NCI-H2107 treated with DMSO at 0.1 percent for 48 hours (cell line): ENCODE measurements at regions not wholly inside any gene's neighbourhood (a gene's known extent, or its start where the extent isn't known, plus 50 kb on each side); places are given as distances from the start of the nearest gene placed in this dataset.

Experiments
- DNase-seq: peaks from one replicate; lab custom pipeline; 2025; ENCODE audit not compliant: unreplicated experiment; lab: John Stamatoyannopoulos, UW

DNA sequence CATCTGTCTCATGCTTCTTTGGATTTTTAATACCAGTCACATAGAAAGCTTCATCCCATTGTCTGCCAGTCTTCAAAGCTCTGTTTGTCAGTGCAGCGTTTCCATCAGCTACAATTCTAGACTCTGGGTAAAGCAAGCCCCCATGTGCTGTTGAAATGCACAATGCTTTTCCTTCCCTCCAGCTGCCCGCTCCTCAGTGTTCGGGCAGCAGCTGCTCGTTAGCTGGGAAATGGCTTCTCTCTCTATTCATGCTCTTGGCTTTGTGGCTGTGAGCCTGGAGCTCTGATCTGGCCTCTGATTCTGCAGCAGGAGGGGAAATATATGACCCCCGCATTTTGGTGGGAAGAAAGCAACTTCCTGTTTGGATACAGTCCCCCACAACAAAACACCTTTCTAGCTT lies 213.0 kb upstream of the CDYL start:
- peak; percentile 6 for DNase-seq

DNA sequence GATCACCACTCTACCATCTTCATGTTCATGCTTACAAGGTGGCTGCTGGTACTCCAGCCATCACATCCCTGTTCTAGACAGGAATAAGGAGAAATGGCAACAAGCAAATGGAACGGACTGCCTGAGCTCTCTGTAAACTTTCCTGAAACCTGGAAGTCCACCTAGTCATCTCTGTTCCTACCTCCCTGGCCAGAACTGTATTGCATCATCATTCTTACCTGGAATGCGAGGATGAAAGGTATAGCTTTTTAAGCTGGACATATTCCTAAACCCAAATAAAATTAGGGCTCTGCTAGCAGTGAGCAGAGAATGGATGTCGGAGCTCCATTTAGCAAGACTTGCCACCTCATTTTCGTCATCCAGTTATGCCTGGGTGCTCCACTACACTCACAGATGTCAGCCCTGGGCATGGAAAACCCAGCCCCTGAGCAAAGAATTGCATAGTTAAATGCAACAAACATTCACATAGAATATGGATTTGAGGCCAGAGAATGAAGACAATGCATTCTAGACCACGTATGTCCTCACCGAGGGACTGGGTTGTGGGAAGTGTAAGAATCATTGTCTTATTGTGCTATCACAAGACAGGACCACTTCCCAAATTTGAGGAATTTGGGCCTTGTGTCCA lies 214.3 kb upstream of the CDYL start:
- no peak for DNase-seq

DNA sequence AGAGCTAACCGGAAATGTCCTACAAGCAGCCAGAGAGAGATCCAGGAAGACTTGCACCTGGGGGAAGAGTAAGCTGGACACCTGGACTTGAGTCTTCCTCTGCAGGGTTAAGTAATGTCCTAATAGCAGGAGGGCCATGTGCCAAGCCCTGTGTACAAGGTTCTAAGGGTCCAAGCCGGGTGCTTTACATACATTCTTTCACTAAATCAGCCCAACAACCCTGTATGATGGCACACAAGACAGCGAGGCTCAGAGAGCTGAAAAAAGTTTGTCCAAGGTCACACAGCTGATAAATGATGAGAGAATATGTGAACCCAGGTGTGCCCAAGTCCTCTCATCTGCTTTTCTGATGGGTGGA lies 215.1 kb upstream of the CDYL start:
- no peak for DNase-seq

DNA sequence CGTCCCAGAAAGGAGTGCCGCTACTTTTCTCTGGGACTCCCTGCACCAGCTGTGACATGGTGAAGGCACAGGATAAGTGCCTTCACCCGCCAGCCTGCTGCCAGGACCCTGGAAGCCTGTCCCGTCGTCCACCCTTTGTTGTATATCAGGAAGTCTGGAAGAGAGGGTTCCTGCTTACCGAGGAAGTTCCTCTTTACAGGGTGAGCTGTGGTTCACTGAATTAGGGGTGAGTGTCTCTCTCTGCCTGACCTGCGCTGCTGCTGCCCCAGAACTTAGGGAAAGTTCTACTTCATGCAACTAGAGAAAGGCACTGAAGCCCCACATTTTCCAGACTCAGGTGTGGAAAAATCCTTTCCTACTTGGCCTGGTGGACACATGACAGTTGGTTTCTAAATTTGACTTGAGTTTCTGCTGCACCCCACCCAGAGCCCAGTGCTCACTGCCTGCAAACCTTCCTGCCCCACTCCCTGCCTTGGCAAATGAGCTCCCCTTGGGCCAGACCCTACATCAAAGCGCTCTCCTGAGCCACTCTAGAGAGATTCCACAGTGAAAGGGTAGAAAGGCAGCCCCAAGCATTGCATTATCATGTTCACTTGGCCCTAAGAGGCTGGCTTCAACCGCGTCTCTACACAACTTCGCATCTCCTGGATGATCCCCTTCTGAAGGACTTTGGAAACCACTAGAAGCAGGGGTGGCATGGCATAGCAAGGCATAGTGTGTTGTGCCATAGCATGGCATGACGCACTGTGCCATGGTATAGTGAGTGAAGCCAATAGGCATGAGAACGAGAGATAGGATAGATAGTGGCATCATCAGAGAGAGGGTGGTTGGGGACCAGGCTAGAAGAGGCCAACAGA lies 215.8 kb upstream of the CDYL start:
- DNase-seq: no peak

DNA sequence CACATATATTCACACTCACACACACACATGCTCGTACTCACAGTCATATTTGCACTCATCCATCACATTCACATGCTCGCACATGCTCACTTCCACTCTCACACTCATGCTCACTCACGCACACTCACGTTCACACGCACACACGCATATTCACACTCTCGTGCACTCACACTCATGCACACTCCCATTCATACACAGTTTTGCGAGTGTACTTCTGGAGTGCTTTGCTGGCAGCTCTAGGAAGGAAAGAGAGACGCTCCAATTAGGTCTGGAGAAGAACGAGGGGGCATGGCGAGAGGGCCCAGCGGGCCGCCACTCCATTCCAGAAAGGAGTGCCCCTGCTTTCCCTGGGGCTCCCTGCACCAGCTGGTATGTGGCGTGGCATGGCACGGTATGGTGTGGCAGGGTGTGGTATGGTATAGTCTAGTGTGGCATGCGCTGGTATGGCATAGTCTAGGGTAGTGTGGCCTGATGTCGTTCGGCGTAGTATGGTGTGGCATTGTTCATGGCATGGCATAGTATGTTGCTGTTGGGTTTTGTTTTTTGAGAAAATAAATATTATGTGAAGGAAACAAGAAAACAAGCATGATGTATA lies 216.8 kb upstream of the CDYL start:
- DNase-seq: no peak

DNA sequence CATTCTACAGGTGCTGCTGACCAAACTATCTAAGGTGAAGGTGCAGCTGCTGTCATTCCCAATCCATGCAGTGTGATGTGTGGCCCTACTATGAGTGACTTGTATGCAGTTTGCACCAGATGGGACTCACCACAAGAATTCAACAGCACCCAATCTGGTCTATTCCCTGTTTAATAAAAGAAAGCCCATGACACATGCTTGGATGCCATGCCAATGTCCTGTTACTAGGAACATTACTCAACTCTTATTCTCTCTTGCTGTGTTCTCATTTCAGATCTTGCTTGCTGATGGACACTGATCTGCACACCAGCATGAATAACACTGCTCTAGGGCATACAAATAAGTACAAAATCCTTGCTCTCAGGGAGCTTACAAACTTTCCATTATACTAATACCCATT lies 221.6 kb upstream of the CDYL start:
- DNase-seq: no peak

DNA sequence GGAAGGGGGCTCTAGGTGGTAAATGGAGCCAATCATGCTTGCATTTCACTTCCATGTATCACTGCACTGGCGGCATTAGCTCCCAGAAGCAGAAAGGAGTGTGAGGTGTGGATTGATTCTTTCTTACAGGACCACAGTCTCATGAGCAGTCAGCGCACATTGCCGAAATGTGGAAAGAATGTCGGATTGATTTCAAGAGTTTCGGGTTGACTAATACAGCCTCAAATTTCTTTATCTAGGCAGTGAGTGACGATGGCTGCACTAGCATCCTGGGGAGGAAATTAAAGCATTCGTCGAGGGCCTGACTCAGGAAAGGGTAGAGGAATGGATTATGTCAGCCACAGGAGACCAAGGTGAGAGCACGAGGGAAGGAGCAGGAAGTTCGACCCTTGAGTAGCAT lies 222.8 kb upstream of the CDYL start:
- DNase-seq: no peak

DNA sequence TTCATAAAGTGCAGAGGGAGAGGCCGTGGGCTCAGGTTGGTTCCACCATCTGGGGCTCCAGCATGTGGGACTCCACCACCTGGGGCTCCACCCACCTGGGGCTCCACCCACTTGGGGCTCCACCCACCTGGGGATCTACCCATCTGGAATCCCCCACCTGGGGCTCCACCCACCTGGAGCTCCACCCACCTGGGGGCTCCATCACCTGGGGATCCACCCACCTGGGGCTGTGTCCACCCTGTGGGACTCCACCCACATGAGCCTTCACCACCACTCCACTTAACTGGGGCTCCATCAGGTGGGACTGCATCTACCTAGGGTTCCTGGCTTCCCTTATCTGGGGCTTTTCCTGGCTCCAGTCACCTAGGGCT lies 226.0 kb upstream of the CDYL start:
- no peak for DNase-seq

DNA sequence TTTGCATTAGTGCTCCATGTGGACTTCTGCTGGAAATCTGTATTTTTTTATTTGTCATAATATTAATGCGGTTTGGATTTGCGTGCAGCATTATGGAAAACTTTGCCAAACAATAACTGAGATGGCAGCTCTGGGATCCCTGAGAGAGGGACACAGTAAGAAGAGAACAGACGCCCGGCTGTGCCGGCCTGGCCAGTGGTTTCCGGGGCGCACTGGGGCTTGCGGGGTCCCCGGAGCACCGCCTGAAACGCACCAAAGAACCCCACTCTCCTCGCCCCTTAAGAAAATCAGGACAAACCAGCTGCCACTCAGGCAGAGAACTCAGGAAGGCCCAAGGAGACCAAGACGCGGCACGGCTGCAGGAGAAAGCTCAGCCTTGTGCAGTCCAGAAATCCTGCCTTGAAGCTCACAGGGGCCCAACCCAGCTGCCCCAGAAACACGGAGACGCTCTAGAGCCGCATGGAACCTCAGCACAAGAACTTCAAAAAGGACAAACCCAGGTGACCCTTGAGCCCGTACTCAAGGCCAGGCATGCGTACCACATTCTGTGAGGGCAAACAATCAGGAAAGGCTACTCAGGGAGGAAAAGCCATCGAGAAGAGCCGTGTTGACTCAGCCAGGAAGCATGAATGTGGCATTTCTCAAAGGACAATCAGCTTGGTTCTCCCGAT lies 226.5 kb upstream of the CDYL start:
- DNase-seq: no peak

DNA sequence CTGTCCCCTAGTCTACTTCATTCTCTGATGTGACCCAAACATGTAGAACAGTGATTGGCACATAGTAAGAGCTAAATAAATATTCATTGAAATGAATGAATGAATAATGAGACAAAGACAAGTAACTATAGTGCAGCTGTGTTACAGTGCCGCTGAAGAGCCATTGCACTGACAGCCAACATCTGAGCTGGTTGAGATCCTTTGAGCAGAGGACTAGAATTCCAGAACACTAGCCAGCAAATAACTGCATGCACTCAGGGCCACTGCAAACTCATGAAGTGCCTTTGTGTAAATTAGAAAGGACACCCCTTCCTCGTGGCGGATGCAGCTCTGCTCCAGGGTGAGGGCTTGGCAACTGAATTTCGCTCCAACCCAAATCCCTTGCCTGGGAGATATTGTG lies 230.3 kb upstream of the CDYL start:
- DNase-seq: no peak

DNA sequence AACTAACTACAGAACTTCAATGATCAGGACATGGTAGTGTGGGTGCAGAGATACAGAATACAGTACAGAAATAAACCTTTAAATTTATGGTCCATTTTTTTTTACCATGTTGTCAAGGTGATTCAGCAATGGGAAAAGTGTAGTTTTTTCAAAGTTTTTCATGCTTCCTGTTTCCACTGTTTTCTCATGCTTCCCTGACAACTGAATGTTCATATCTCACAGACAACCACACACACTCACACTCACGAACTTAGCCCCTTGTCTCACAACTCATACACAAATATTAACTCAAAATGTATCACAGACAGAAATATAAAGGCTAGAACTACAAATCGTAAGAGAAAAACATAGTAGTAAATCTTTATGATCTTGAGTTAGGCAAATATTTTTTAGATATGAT lies 232.6 kb upstream of the CDYL start:
- DNase-seq: no peak

DNA sequence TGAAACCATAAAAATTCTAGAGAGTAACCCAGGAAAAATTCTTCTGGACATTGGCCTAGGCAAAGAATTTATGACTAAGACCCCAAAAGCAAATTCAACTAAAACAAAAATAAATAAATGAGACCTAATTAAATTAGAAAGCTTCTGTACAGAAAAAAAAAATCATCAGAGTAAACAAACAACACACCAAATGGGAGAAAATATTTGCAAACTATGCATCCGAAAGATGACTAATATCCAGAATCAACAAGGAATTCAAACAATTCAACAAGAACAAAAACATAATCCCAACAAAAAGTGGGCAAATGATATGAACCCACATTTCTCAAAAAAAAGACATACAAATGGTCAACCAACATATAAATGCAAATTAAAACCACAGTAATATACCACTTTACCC lies 242.6 kb upstream of the CDYL start:
- no peak for DNase-seq

DNA sequence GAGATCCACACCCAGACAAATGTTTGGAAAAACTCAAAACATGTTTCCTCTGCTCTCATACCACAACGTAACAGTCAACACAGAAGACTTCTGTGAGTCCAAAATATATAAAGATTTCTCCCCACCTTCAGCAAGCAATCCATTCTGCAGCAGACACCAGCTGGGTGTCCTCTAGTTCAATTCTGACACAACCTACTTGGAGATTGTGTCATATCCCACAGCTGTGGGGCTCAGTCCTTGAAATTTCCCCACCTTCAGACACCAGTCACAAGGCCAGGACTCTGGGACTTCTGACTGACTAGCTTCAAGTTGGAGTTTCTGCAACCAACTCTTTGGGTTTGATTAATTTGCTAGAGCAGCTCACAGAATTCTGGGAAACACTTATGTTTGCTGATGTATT lies 244.8 kb upstream of the CDYL start:
- no peak for DNase-seq

DNA sequence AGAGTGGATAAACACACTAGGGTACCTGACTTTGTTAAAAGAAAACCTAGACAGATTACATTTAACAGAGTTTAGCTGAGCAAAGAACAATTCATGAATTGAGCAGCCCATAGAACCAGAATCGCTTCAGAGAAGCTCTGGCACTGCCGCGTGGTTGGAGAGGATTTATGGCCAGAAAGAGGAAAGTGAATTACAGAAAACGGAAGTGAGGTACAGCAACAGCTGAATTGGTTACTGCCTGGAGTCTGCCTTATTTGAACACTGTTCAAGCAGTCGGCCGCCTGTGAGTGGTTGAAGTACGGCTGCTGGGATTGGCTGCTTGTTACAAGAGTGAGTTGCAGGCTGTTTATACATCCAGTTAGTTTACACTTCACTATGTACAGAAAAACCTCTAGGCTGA lies 253.8 kb upstream of the CDYL start:
- DNase-seq: no peak

DNA sequence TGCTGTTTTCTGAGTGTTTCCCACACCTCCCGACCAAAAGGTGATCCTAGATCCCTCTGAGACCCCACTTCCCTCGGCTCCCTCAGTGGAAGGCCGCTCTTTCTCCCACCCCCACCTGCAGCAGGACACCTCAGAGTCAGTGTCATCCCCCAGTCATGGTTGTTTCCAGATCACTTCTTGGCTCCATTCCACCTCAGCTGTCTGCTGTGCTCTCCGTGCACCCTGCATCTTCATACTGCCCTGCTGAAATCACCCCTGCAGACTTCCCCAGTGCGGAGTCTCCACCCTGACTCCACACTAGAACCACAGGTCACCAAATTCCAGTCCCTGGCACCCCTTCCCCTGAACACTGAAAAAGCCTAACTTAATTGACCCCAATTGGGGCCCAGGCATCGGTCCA lies 255.1 kb upstream of the CDYL start:
- no peak for DNase-seq

DNA sequence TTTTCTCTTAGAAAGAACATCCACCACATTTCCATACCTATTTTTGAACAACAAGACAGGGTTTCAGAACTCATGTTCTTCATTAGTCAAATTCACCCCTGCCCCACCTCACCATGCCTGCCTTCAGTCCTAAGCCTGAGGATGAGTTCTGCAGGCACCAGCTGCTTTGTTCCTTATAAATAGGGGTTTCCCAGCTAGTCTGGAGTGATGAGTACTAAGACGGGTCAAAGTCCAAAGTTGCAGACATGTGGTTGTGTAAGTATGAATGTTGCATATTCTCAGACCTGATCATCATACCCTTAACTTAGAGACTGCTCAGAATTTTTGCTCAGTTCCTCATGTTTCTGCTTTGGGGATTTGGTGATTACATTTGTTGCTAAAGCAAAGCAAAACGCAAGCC lies 257.7 kb upstream of the CDYL start:
- no peak for DNase-seq

DNA sequence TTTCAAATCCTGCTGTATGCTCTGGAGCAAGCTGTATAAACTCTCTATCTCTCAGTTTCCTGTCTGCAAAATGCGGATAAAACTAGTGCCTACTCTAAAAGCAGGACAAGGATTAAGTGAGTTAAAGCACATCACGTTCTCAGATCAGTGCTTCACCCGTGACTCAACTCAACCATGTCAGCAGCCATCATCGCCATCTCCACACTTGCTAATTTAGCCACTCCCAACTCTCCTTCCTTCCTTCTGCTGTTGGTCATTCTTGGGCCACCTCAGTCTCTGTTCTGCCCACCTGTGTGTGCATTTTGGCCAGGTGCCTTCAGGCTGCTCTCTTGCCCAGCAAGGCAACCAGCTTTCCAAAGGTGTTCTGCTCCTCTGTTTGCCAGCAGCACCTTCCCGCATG lies 260.0 kb upstream of the CDYL start:
- no peak for DNase-seq

DNA sequence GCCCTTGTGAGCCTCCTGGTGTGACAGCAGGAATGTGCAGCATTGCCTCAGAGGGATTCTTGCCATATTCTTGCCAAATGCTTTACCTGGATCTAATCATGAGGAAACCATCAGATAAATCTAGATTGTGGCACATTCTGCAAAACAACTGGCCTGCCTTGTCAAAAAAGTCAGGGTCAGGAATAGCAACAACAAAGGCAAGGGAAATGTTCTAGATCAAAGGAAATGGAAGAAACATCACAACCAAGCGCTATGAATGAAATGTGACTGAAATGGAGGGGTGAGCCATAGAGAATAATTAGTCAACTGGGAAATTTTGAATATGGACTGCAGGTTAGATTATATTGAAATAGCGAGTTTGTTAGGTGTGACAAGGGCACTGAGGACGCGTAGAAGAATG lies 262.6 kb upstream of the CDYL start:
- no peak for DNase-seq

DNA sequence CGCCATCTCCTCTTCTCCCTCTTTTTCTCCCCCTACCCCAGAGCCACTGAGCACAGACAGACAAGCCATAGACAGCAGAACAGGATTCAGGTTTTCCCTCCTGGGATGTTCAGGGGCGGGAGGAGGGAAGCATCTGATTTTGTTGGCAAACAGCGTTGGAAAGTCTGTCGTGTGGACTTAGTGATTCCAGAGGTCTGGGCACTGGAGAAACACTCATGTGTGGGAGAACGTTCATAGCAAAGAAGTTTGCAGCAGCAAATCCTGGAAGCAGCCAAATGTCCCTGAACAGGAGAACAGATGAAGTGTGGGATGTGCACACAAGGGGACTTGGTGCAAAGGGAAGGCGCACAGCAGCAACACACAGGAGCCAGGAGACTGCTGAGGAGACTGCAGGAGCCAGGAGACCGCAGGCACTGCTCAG lies 264.1 kb upstream of the CDYL start:
- DNase-seq: no peak

DNA sequence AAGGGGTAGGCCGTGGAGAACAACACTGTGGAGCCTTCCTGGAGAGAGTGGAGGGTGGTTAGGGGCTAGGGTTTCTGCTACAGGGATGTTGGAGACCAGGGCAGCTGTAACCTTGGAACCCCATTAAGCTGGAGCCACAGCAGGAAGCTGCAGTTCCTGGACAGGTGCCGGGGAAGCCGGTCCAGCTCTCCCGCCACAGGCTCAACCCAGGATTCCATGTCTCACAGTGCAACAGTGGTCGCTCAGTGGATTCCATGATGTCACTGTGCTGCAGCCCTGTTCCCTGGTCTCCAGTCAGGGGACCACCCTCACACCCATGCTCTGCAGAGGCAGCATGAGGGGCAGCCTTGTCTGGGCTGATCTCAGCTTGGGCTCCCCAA lies 264.6 kb upstream of the CDYL start:
- DNase-seq: no peak

DNA sequence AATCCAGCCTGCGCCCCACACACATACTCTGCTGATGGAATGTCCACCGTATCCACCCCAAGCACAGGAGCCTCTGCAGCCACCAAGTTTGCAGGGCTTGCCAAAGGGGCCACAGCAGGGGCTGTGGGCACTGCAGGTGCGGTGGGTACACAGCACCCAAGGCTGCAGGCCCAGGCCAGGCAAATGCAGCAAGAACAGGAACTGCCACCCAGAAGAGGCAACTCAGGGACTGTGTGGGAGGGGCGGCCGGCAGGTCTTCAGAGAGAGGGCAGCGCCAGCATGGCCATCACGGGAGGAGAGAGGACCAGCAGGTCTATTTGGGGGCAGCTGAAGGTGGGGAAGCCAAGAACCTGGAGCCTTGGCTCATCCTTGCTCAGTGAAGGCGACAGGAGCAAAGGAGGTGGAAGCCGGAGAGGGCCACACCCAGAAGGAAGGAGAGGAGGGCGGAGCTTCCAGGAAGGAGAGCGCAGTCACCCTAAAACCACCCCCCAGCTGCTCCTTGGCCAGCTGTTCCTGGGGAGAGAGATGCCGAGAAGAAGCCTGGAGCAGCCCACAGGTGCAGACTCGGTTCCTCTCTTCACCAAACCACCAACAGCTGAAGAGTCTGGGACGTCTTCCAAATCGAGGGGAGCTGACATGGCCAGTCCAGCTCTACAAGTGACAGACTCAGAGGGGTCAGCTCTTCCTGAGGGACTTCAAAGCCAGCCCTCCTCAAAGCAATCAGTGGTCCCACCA lies 265.1 kb upstream of the CDYL start:
- no peak for DNase-seq
